ENCODE measurements at regions not wholly inside any gene's neighbourhood (a gene's known extent, or its start where the extent isn't known, plus 50 kb on each side); places are given as distances from the start of the nearest gene placed in this dataset.

- BruUV-seq (replicated peaks), result no TSS peak
- intact Hi-C loops (cut with micrococcal nuclease), result no loop called here
- H3K79me2 ChIP-seq (ENCODE audit: control insufficient read depth, insufficient read depth, low read length), result no peaks in the 10 kb centered on the region
Measured at GRCh38 chr10:128885573-128886555, 581.2 kb upstream of the MGMT start.

GRCh38 chr10:128887856-128888255, 579.2 kb upstream of the MGMT start:
- no peak overlapping the region for H2AFZ ChIP-seq (ENCODE audit: low read depth, low read length)
- H3K36me3 ChIP-seq (ENCODE audit: control insufficient read depth in 2 of 2, extremely low read depth in 1 of 2, insufficient read depth in 2 of 2, low read length in 2 of 2), result no peaks in the 10 kb centered on the region
- no peaks in the 10 kb centered on the region for H3K9me1 ChIP-seq (replicated peaks; ENCODE audit: control insufficient read depth, extremely low read depth, insufficient read depth, low read length)
- BruUV-seq (replicated peaks), result no TSS peak
- H3K27ac ChIP-seq (ENCODE audit: insufficient read depth, low read depth, low read length), result no peak overlapping the region
- POLR2A ChIA-PET, result no interaction called here
- H4K20me1 ChIP-seq (replicated peaks; ENCODE audit: control insufficient read depth, extremely low read depth, insufficient read depth, low read length), result no peaks in the 10 kb centered on the region
- dilution Hi-C loops (cut with MboI; ENCODE audit: extremely low pct_ligation_motif_present, low sequenced_read_pairs) (no loop called here), intact Hi-C loops (cut with micrococcal nuclease) (no loop called here)
- H3K79me2 ChIP-seq (ENCODE audit: control insufficient read depth, insufficient read depth, low read length), result no peaks in the 10 kb centered on the region
- H3K4me3 ChIP-seq (replicated peaks in 1 of 3; ENCODE audit: insufficient read depth in 1 of 3, low read depth in 1 of 3, low read length in 3 of 3), result no peak overlapping the region
- no peak overlapping the region for H3K9ac ChIP-seq (replicated peaks; ENCODE audit: extremely low read depth, insufficient read depth, low read length)
- CTCF ChIA-PET, result no interaction called here
- FAIRE-seq, result no peak
- peaks cover 3% of the 10 kb centered on the region for H3K9me3 ChIP-seq (replicated peaks; ENCODE audit: control insufficient read depth, insufficient read depth, low read length)
- H3K4me1 ChIP-seq (ENCODE audit: control insufficient read depth, extremely low read depth, insufficient read depth, low read length), result no peaks in the 10 kb centered on the region
- no peak for DNase-seq (ENCODE audit: low read depth, low spot score)
- no peak overlapping the region for H3K4me2 ChIP-seq (ENCODE audit: insufficient read depth, low read length)
- no peaks in the 10 kb centered on the region for H3K27me3 ChIP-seq (ENCODE audit: control insufficient read depth in 2 of 2, insufficient read depth in 2 of 2, low read length in 2 of 2)
- TF ChIP-seq POLR2AphosphoS5 (IDR thresholded peaks at IDR 0.05; ENCODE audit: insufficient read depth, low read depth, low read length) (no peak), POLR2A (IDR thresholded peaks at IDR 0.05; ENCODE audit: low read depth, low read length) (no peak), EZH2 (IDR thresholded peaks at IDR 0.05; ENCODE audit: borderline replicate concordance, low read depth, low read length, severe bottlenecking) (no peak), GATA2 (IDR thresholded peaks at IDR 0.05; ENCODE audit: insufficient read depth, insufficient read length, low read depth, low read length) (no peak), CTCF (IDR thresholded peaks at IDR 0.05; ENCODE audit: extremely low read depth in 1 of 2, insufficient read depth in 1 of 2, low read depth in 1 of 2, low read length in 2 of 2) (no peak), JUN (IDR thresholded peaks at IDR 0.05; ENCODE audit: borderline replicate concordance, insufficient read depth, insufficient read length, low read depth) (no peak), FOS (IDR thresholded peaks at IDR 0.05; ENCODE audit: borderline replicate concordance, insufficient read depth, low read length) (no peak), MYC (IDR thresholded peaks at IDR 0.05; ENCODE audit: low read depth, low read length) (no peak), MAX (IDR thresholded peaks at IDR 0.05; ENCODE audit: insufficient read depth, insufficient read length) (no peak)

More at GRCh38 chr10:128885573-128886555, 581.2 kb upstream of the MGMT start:
- no peak for TF ChIP-seq GATA2 (IDR thresholded peaks at IDR 0.05; ENCODE audit: insufficient read depth, insufficient read length, low read depth, low read length)
- TF ChIP-seq POLR2AphosphoS5 (IDR thresholded peaks at IDR 0.05; ENCODE audit: insufficient read depth, low read depth, low read length), result no peak
- peak; percentile 36 for TF ChIP-seq MAX (IDR thresholded peaks at IDR 0.05; ENCODE audit: insufficient read depth, insufficient read length)
- Histone ChIP-seq H4K20me1 (replicated peaks; ENCODE audit: control insufficient read depth, extremely low read depth, insufficient read depth, low read length) (no peaks in the 10 kb centered on the region), H3K9ac (replicated peaks; ENCODE audit: extremely low read depth, insufficient read depth, low read length) (no peak overlapping the region), H3K9me3 (replicated peaks; ENCODE audit: control insufficient read depth, insufficient read depth, low read length) (peaks cover 3% of the 10 kb centered on the region), H3K4me1 (ENCODE audit: control insufficient read depth, extremely low read depth, insufficient read depth, low read length) (no peaks in the 10 kb centered on the region), H3K9me1 (replicated peaks; ENCODE audit: control insufficient read depth, extremely low read depth, insufficient read depth, low read length) (no peaks in the 10 kb centered on the region), H2AFZ (ENCODE audit: low read depth, low read length) (no peak overlapping the region), H3K36me3 (ENCODE audit: control insufficient read depth in 2 of 2, extremely low read depth in 1 of 2, insufficient read depth in 2 of 2, low read length in 2 of 2) (no peaks in the 10 kb centered on the region), H3K27me3 (ENCODE audit: control insufficient read depth in 2 of 2, insufficient read depth in 2 of 2, low read length in 2 of 2) (no peaks in the 10 kb centered on the region), H3K4me2 (ENCODE audit: insufficient read depth, low read length) (no peak overlapping the region), H3K4me3 (replicated peaks in 1 of 3; ENCODE audit: insufficient read depth in 1 of 3, low read depth in 1 of 3, low read length in 3 of 3) (no peak overlapping the region), H3K27ac (ENCODE audit: insufficient read depth, low read depth, low read length) (no peak overlapping the region)
- POLR2A ChIA-PET, result no interaction called here
- CTCF ChIA-PET, result no interaction called here
- FAIRE-seq (no peak), DNase-seq (ENCODE audit: low read depth, low spot score) (no peak)
- dilution Hi-C loops (cut with MboI; ENCODE audit: extremely low pct_ligation_motif_present, low sequenced_read_pairs), result no loop called here
